ENCODE measurements at regions not wholly inside any gene's neighbourhood (a gene's known extent, or its start where the extent isn't known, plus 50 kb on each side); places are given as distances from the start of the nearest gene placed in this dataset.

DNA sequence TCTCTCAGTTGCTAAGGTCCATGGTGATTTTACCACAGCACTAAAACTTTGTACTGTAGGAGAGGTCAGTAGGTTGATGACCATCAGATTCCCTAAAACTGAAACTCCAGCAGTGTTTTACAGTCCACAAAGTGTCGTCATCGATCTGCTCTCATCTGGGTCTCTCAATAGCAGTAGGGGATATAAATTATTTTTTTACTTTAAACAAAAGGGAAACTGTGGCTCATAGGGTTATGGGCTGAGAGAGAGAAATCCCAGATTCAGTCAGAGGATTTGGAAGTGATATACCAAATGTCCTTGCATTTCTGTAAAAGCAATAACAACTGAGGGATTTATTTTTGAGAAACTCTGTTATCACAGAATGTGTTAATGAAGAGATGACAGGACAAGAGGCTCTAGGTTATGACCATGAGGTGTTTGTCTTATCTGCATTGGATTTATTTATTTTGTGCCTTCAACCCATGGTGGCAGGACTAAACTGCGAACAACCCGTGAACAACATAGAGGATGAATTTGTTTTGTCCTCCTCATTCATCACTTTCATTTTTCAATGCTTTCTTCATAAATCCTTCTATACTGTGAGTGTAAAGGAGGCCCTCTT lies 869.7 kb downstream of the OTOL1 start:
- RAD21 ChIA-PET (ENCODE audit: low non-redundant PET in 1 of 2, low total read pairs in 2 of 2, uncharacterized antibody in 2 of 2, unreplicated experiment in 2 of 2), result no interaction called here
- ATAC-seq, result no peak
- Histone ChIP-seq H3K36me3 (ENCODE audit: control insufficient read depth in 1 of 2, insufficient read depth in 2 of 2, low read length in 2 of 2) (no peaks in the 10 kb centered on the region), H3K9me2 (ENCODE audit: insufficient read depth) (no peaks in the 10 kb centered on the region; the same call in 1 of the 2 replicates), H3K4me3 (replicated peaks in 1 of 2; ENCODE audit: low read depth in 1 of 2, low read length in 2 of 2) (no peak overlapping the region), H3K27ac (ENCODE audit: low read depth, low read length) (no peak overlapping the region), H3K4me2 (ENCODE audit: low read length) (no peak overlapping the region), H4K20me1 (ENCODE audit: insufficient read depth) (no peaks in the 10 kb centered on the region), H3K9ac (ENCODE audit: low read length) (no peak overlapping the region), H3K79me2 (ENCODE audit: insufficient read depth, low read length) (no peaks in the 10 kb centered on the region), H3K4me1 (ENCODE audit: control insufficient read depth in 1 of 2, insufficient read depth in 2 of 2, low read length in 2 of 2) (no peaks in the 10 kb centered on the region), H3K9me3 (ENCODE audit: control insufficient read depth in 1 of 2, insufficient read depth in 1 of 2, low read depth in 1 of 2, low read length in 2 of 2) (no peaks in the 10 kb centered on the region), H3K27me3 (ENCODE audit: insufficient read depth, low read length) (no peaks in the 10 kb centered on the region), H2AFZ (ENCODE audit: low read depth, low read length, poor library complexity, severe bottlenecking) (no peak overlapping the region)
- no TSS peak for BruUV-seq (replicated peaks)
- POLR2A ChIA-PET, result no interaction called here
- intact Hi-C loops (cut with micrococcal nuclease), result no loop called here
- CTCF ChIA-PET, result no interaction called here
- TF ChIP-seq EZH2phosphoT487 (IDR thresholded peaks at IDR 0.05; ENCODE audit: borderline replicate concordance), result no peak
- DNase-seq (ENCODE audit: low read depth, low spot score), result no peak

DNA sequence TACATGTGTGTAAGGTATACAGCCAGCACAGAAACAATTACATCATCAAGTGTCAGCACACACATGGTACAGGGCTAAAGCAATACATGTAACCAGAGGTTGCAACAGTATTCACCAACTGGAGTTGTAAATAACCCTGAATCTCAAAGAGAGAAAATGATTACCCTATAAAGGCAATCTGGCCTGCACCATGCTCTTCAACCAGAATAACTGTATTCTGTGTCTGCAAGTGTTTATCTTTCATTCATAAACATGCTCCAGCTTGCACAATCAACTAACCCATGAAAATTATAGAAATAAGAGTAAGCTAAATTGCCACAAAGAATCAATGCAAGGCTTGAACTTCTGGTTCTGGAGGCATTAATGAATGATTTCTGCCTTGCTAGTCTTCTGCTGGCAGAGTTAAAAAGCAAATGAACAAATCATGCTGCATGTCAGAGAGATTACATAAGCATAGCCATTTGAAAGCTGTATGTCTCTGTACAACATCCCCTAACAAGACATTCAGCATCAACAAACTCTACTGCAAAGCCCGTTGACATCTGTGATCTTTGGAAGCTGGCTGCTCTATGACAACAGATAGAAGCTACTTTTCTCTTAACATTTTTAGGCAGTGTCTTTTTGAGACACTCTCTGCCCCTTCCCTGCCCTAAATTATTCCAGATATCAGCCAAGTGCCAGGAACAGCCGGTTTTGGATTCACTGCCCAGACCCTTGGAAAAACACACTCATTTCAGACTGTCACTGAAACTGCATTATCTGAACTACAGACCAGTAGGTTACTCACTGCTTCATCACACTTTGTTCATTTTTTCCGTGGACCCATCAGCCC lies 871.0 kb downstream of the OTOL1 start:
- Histone ChIP-seq H3K9me3 (ENCODE audit: control insufficient read depth in 1 of 2, insufficient read depth in 1 of 2, low read depth in 1 of 2, low read length in 2 of 2) (no peaks in the 10 kb centered on the region), H3K27ac (ENCODE audit: low read depth, low read length) (no peak overlapping the region), H3K9ac (ENCODE audit: low read length) (no peak overlapping the region), H3K36me3 (ENCODE audit: control insufficient read depth in 1 of 2, insufficient read depth in 2 of 2, low read length in 2 of 2) (no peaks in the 10 kb centered on the region), H4K20me1 (ENCODE audit: insufficient read depth) (no peaks in the 10 kb centered on the region), H2AFZ (ENCODE audit: low read depth, low read length, poor library complexity, severe bottlenecking) (no peak overlapping the region), H3K4me3 (replicated peaks in 1 of 2; ENCODE audit: low read depth in 1 of 2, low read length in 2 of 2) (no peak overlapping the region), H3K27me3 (ENCODE audit: insufficient read depth, low read length) (no peaks in the 10 kb centered on the region), H3K9me2 (ENCODE audit: insufficient read depth) (no peaks in the 10 kb centered on the region), H3K4me1 (ENCODE audit: control insufficient read depth in 1 of 2, insufficient read depth in 2 of 2, low read length in 2 of 2) (no peaks in the 10 kb centered on the region), H3K4me2 (ENCODE audit: low read length) (no peak overlapping the region), H3K79me2 (ENCODE audit: insufficient read depth, low read length) (no peaks in the 10 kb centered on the region)
- no peak for DNase-seq (ENCODE audit: low read depth, low spot score)
- ChIA-PET RAD21 (ENCODE audit: low non-redundant PET in 1 of 2, low total read pairs in 2 of 2, uncharacterized antibody in 2 of 2, unreplicated experiment in 2 of 2) (no interaction called here), POLR2A (no interaction called here), CTCF (no interaction called here)
- TF ChIP-seq TCF7L2 (IDR thresholded peaks at IDR 0.05; ENCODE audit: borderline replicate concordance, extremely low read depth, insufficient read depth, insufficient read length), result no peak
- no peak for TF ChIP-seq EZH2 (IDR thresholded peaks at IDR 0.05)
- TF ChIP-seq, protein P1, sequence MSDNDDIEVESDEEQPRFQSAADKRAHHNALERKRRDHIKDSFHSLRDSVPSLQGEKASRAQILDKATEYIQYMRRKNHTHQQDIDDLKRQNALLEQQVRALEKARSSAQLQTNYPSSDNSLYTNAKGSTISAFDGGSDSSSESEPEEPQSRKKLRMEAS (IDR thresholded peaks at IDR 0.05), result no peak
- TF ChIP-seq POLR2A (IDR thresholded peaks at IDR 0.05; ENCODE audit: borderline replicate concordance, extremely low read depth, insufficient read depth, insufficient read length), result no peak
- no peak for TF ChIP-seq ZFX (IDR thresholded peaks at IDR 0.05)
- no peak for TF ChIP-seq JUND (IDR thresholded peaks at IDR 0.05)
- TF ChIP-seq CEBPB (IDR thresholded peaks at IDR 0.05; ENCODE audit: low read depth), result no peak
- TF ChIP-seq, protein P2, sequence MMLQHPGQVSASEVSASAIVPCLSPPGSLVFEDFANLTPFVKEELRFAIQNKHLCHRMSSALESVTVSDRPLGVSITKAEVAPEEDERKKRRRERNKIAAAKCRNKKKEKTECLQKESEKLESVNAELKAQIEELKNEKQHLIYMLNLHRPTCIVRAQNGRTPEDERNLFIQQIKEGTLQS (IDR thresholded peaks at IDR 0.05), result no peak
- no peak for TF ChIP-seq ELF1 (IDR thresholded peaks at IDR 0.05; ENCODE audit: borderline replicate concordance, low read depth)
- no peak for TF ChIP-seq EZH2phosphoT487 (IDR thresholded peaks at IDR 0.05; ENCODE audit: borderline replicate concordance)
- no TSS peak for BruUV-seq (replicated peaks)
- ATAC-seq, result no peak
- intact Hi-C loops (cut with micrococcal nuclease), result no loop called here

Data from HCT116 (cell line).